ENCODE measurements at regions not wholly inside any gene's neighbourhood (a gene's known extent, or its start where the extent isn't known, plus 50 kb on each side); places are given as distances from the start of the nearest gene placed in this dataset.

DNA sequence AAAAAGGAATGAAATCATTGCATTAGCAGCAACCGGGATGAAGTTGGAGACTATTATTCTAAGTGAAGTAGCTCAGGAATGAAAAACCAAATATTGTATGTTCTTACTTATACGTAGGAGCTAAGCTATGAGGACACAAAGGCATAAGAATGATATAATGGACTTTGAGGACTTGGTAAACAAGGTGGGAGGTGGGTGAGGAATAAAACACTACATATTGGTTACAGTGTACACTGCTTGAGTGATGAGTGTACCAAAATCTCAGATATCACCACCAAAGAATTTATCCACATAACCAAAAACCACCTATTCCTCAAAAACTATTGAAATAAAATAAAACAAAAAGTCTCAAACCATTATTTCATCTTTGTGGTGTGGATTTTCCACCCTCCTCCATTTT is 593.5 kb downstream of the TENT5A start:
- ChIA-PET CTCF (no interaction called here), POLR2A (no interaction called here)
- TF ChIP-seq, protein P1, sequence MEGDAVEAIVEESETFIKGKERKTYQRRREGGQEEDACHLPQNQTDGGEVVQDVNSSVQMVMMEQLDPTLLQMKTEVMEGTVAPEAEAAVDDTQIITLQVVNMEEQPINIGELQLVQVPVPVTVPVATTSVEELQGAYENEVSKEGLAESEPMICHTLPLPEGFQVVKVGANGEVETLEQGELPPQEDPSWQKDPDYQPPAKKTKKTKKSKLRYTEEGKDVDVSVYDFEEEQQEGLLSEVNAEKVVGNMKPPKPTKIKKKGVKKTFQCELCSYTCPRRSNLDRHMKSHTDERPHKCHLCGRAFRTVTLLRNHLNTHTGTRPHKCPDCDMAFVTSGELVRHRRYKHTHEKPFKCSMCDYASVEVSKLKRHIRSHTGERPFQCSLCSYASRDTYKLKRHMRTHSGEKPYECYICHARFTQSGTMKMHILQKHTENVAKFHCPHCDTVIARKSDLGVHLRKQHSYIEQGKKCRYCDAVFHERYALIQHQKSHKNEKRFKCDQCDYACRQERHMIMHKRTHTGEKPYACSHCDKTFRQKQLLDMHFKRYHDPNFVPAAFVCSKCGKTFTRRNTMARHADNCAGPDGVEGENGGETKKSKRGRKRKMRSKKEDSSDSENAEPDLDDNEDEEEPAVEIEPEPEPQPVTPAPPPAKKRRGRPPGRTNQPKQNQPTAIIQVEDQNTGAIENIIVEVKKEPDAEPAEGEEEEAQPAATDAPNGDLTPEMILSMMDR (IDR thresholded peaks at IDR 0.05; ENCODE audit: insufficient read depth, low read depth, low read length): no peak
- Histone ChIP-seq H3K27me3 (ENCODE audit: control insufficient read depth, insufficient read depth, low read length) (no peaks in the 10 kb centered on the region), H3K4me3 (ENCODE audit: low read depth, low read length) (no peak overlapping the region), H3K36me3 (ENCODE audit: control insufficient read depth, insufficient read depth, low read length) (no peaks in the 10 kb centered on the region)
- no peak for DNase-seq (ENCODE audit: low read depth)

DNA sequence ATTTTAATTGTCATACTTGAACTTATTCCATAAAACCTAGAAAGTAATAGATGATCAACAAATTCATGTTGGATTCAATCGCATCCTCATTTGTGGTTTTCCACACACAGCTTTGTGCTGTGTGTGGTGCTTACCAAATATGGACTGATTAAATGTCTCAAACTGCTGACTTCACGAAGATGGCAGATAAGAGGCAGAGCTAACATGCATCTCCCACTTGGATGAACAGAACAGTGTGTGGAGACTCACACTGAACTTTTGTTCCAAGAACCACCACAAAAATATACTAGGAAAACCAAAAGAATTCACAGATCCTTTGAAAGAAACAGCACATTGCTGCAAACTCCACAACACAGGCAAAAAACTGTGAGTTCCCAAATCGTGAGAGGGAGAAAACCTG is 603.7 kb downstream of the TENT5A start:
- TF ChIP-seq, protein P1 (IDR thresholded peaks at IDR 0.05; ENCODE audit: insufficient read depth, low read depth, low read length): no peak
- ChIA-PET CTCF (interaction anchor here (1.6 kb wide), 1 partner anchor 11 kb away, joined by 7 read pairs; no protein-coding TSS in a partner anchor), POLR2A (no interaction called here)
- DNase-seq (ENCODE audit: low read depth): no peak
- Histone ChIP-seq H3K4me3 (ENCODE audit: low read depth, low read length) (no peak overlapping the region), H3K27me3 (ENCODE audit: control insufficient read depth, insufficient read depth, low read length) (no peaks in the 10 kb centered on the region), H3K36me3 (ENCODE audit: control insufficient read depth, insufficient read depth, low read length) (no peaks in the 10 kb centered on the region)

DNA sequence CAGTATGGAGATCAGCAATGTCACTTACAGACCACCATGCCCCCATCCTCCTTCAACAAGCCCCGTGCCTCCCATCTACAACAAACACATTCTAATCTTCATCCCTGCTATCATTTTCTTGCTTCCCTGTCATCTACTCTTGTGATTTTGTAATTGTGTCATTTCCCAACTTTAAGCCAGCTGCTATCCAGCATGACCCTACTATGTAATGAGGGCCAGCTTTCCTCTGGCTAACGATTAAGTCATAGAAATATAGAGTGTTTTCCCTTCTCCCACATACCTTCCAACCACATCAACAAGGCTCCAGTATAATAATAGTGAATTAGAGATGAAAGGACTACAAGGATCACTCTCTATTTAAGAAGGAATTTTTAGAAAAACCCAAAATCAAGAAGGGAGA is 607.0 kb downstream of the TENT5A start:
- ChIA-PET CTCF (no interaction called here), POLR2A (no interaction called here)
- TF ChIP-seq, protein P1 (IDR thresholded peaks at IDR 0.05; ENCODE audit: insufficient read depth, low read depth, low read length): no peak
- Histone ChIP-seq H3K27me3 (ENCODE audit: control insufficient read depth, insufficient read depth, low read length) (no peaks in the 10 kb centered on the region), H3K36me3 (ENCODE audit: control insufficient read depth, insufficient read depth, low read length) (no peaks in the 10 kb centered on the region), H3K4me3 (ENCODE audit: low read depth, low read length) (no peak overlapping the region)
- DNase-seq (ENCODE audit: low read depth): no peak

DNA sequence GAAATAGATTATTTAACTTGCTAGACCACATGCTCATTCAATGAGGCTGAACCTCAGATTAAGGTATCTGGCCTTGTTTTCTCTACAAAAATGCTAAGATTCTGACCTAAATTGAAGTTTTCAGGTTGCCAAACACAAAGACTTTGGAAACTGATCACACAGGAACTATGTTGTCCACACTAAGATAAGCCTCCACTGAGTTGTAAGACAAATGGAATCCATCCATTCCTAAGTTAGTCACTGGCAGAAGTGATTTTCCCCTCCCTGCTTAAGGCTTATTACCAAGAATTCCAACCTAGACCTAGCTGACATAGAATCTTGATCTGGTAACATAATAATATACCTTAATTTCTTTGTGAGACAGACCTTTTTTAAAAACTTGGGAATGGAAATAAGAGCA is 608.1 kb downstream of the TENT5A start:
- no peak for DNase-seq (ENCODE audit: low read depth)
- ChIA-PET CTCF (no interaction called here), POLR2A (no interaction called here)
- Histone ChIP-seq H3K4me3 (ENCODE audit: low read depth, low read length) (no peak overlapping the region), H3K27me3 (ENCODE audit: control insufficient read depth, insufficient read depth, low read length) (no peaks in the 10 kb centered on the region), H3K36me3 (ENCODE audit: control insufficient read depth, insufficient read depth, low read length) (no peaks in the 10 kb centered on the region)
- TF ChIP-seq, protein P1 (IDR thresholded peaks at IDR 0.05; ENCODE audit: insufficient read depth, low read depth, low read length): no peak

DNA sequence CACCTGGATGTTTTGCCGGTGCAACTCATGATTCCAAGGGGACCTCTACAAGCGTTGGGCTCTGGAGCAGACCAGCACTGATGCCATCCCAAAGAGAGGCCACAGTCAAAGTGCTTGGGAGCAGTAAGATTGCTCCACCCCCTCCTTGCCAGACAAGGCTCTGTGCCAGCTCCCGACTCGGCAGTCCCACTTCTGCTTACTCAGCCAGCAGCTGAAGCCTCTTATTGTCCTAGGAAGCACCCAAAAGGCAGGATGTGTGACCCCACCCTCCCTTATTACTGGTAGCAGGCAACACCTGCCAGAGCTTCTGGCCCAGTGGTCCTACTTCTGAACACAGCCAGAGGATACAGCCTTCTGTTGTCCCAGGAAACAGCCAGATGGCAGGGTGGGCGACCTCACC is 614.2 kb downstream of the TENT5A start:
- H3K27me3 ChIP-seq (ENCODE audit: control insufficient read depth, insufficient read depth, low read length): no peaks in the 10 kb centered on the region
- H3K4me3 ChIP-seq (ENCODE audit: low read depth, low read length): no peak overlapping the region
- TF ChIP-seq, protein P1 (IDR thresholded peaks at IDR 0.05; ENCODE audit: insufficient read depth, low read depth, low read length): no peak
- ChIA-PET POLR2A (no interaction called here), CTCF (no interaction called here)
- no peaks in the 10 kb centered on the region for H3K36me3 ChIP-seq (ENCODE audit: control insufficient read depth, insufficient read depth, low read length)
- no peak for DNase-seq (ENCODE audit: low read depth)
